ENCODE measurements at regions not wholly inside any gene's neighbourhood (a gene's known extent, or its start where the extent isn't known, plus 50 kb on each side); places are given as distances from the start of the nearest gene placed in this dataset.
A peak's percentile ranks its signal among the peaks of the same experiment; 100 is the strongest.
"Not testable (repeated sequence)": the region's sequence is repeated elsewhere in the genome, so short reads cannot be mapped to it uniquely, and the experiment has no call there.

DNA sequence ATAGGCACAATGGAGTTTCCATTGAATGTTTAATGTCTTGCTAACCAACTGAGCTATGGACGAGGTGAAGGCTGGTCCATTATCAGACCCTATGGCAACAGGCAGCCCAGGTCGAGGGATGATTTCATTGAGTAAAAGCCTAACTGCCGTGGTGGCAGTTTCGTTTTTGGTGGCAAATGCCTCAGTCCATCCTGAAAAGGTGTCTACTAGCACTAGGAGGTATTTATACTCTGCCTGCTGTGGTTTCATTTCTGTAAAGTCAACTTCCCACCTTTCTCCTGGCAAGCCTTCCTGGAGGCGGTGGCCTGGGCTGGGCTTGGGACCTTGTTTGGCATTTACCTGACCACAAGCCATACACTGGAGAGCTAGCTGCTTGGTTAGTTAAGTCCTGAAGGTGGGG, 75.8 kb downstream of the PRR15 start:
- H3K4me3 ChIP-seq, result no peak overlapping the region
- ATAC-seq (replicated peaks in 6 of 8), result no peak
- 83 to 100% (median 96%) methylated on average over 1 to 2 of the region's 5 CpGs; no CpG with 5 or more reads in 6 of the 10 experiments for WGBS, 10 experiments
- in situ Hi-C loops (cut with MboI; ENCODE audit: low pct_unique_long_range_greater_than_20kb in 2 of 9, low sequenced_read_pairs in 9 of 9, unreplicated experiment in 9 of 9), result loop anchor here in 1 of 9 experiments (25.0 kb wide), 1 partner anchor 223 kb away; no protein-coding TSS in a partner anchor
- peaks cover 3 to 11% of the 10 kb centered on the region in 2 donors for H3K4me1 ChIP-seq (replicated peaks in 1 of 2)
- no peak overlapping the region for H3K27ac ChIP-seq

DNA sequence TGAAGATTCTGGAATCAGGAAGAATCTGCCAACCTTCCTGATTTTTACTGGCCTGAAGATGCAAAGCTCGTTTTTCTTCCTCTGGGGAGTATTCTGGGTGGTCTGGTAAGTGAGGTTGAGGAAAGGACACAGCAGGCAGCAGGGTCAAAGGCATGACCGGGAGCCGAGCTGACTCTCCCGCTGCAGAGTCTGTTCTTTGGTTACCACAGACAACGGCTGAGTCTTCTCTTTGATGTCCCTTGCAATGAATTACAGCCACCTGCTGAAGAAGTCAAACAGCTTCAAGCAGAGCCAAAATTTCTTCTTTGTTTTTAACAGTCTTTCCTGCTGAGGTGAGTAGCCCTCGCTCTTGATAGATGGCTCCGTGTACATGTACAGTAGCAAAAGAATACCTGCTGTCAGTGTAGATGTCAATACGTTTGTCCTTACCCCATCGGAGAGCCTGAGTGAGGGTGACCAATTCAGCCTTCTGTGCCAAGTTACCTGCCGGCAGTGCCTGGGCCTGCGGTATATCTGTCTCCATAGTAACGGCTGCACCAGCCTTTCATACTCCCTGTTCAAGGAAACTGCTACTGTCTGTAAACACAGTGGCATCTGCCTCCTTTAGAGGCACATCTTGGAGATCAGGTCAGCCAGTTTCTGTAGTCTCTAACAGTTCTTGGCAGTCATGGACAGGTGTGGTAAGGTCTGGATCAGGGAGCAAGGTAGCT, 76.4 kb downstream of the PRR15 start:
- Histone ChIP-seq H3K27ac (no peak overlapping the region), H3K4me1 (replicated peaks in 1 of 2) (peaks cover 3 to 11% of the 10 kb centered on the region in 2 donors), H3K4me3 (no peak overlapping the region)
- in situ Hi-C loops (cut with MboI; ENCODE audit: low pct_unique_long_range_greater_than_20kb in 2 of 9, low sequenced_read_pairs in 9 of 9, unreplicated experiment in 9 of 9), result loop anchor here in 1 of 9 experiments (25.0 kb wide), 1 partner anchor 222 kb away; no protein-coding TSS in a partner anchor
- 0 to 97% (median 34%) methylated on average over 1 to 12 of the region's 12 CpGs; no CpG with 5 or more reads in 2 of the 10 experiments for WGBS, 10 experiments
- ATAC-seq (replicated peaks in 6 of 8), result peak in 4 of 8 experiments; percentile 30 to 71 (median 56)

DNA sequence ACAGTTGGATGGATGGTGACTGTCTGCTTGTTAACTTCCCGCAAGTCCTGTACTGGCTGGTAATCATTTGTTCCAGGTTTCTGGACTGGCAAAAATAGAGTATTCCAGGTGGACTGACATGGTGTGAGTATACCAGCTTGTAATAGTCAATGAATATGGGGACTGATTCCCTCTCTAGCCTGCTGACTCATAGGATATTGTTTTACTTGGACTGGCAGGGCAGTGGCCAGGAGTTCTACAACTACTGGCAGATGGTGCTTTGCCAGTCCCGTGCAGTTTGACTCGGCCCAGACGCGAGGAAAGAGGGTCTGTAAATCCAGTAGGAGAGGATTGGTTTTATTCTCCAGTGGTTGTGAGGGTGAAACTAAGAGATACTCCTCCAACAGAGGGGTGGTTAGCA, 78.0 kb downstream of the PRR15 start:
- in situ Hi-C loops (cut with MboI; ENCODE audit: low pct_unique_long_range_greater_than_20kb in 2 of 9, low sequenced_read_pairs in 9 of 9, unreplicated experiment in 9 of 9), result loop anchor here in 1 of 9 experiments (25.0 kb wide), 1 partner anchor 221 kb away; no protein-coding TSS in a partner anchor
- no peak for ATAC-seq (replicated peaks in 6 of 8)
- 60 to 100% (median 84%) methylated on average over 1 to 5 of the region's 5 CpGs; no CpG with 5 or more reads in 6 of the 10 experiments for WGBS, 10 experiments
- Histone ChIP-seq H3K4me1 (replicated peaks in 1 of 2) (peaks cover 3 to 11% of the 10 kb centered on the region in 2 donors), H3K27ac (no peak overlapping the region), H3K4me3 (no peak overlapping the region)

DNA sequence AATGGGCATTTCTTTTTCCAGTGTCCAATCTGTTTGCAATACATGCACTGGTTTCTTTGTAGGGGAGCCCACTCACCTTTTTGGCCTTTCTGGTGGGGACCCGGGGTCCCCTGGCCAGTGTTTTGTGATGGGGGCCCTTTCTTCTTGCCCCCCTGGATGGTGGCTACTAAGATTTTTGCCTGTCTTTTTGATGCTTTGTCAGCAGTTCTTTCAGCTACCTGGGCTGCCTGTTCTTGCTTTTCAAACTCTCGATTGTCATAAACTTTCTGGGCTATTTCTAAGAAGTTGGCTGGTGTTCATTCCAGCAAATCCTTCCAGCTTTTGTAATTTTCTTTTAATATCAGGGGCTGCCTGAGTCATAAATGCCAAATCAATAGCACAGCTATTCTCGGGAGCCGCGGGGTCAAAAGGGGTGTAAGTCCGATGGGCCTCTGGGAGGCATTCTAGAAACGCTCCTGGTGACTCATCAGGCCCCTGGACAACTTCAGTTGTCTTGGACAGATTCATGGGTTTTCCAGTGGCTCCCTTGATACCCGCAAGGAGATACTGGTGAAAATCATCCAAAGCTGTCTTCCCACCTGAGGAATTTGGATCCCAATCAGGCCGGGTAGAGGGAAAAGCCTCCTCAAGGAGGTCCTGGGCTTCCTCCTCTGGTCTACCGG, 79.0 kb downstream of the PRR15 start:
- Histone ChIP-seq H3K27ac (no peak overlapping the region), H3K4me3 (no peak overlapping the region), H3K4me1 (replicated peaks in 1 of 2) (peaks cover 3 to 11% of the 10 kb centered on the region in 2 donors)
- in situ Hi-C loops (cut with MboI; ENCODE audit: low pct_unique_long_range_greater_than_20kb in 2 of 9, low sequenced_read_pairs in 9 of 9, unreplicated experiment in 9 of 9), result loop anchor here in 1 of 9 experiments (25.0 kb wide), 1 partner anchor 220 kb away; no protein-coding TSS in a partner anchor
- 73 to 100% (median 88%) methylated on average over 1 to 8 of the region's 10 CpGs; no CpG with 5 or more reads in 2 of the 10 experiments for WGBS, 10 experiments
- ATAC-seq (replicated peaks in 6 of 8), result peak in 5 of 8 experiments; percentile 16 to 88 (median 71)

DNA sequence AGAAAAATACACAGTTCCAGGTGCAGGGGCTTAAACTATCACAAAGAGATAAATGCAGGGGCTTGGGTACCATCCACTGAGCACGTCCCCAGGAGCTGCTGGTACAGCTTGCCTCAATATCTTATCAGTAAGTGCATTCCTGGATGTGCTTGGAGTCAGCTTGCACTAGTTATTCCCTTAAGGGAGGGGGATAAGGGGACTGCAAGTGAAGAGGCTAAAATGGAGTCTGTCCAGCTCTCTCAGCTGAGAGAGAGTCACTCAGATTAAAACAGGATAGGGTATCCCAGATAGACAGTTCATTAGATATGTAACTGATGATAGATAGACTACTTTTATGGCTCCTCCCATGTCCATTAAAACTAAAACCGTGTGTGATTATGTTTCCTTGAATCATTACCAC, 82.5 kb downstream of the PRR15 start:
- ATAC-seq (replicated peaks in 6 of 8); H3K27ac ChIP-seq; H3K4me1 ChIP-seq (replicated peaks in 1 of 2); H3K4me3 ChIP-seq: not testable (repeated sequence)
- in situ Hi-C loops (cut with MboI; ENCODE audit: low pct_unique_long_range_greater_than_20kb in 2 of 9, low sequenced_read_pairs in 9 of 9, unreplicated experiment in 9 of 9), result loop anchor here in 1 of 9 experiments (25.0 kb wide), 1 partner anchor 216 kb away; no protein-coding TSS in a partner anchor
- WGBS, 10 experiments, result 44 to 100% (median 78%) methylated on average over 1 to 2 of the region's 2 CpGs; no CpG with 5 or more reads in 3 of the 10 experiments

DNA sequence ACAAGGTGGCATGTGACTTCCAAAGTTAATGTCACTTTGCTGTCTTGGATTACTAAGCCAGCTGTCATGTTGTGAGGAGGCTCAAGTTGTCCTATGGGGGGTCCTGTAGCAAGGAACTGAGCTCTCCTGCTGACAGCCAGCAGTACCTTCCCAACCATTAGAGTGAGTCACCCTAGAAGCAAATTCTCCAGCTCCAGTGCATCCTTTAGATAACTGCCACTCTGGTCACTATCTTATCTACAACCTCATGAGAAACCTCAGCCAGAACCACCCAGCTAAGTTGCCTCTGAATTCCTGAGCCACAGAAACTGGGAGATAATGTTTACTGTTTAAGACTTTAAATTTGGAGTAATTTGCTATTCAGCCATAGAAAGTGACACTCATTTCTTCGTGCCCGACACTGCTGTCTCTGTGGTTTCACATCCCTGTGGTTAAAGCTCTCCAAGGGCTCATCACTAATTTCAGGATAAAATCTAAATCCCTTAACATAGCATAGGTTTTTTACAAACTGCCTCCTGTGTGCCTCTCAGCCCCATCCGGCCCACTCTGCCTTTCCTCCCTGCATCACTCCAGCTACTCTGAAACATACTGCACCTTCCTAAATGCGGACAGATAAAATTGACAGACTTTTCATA, 83.5 kb downstream of the PRR15 start:
- Histone ChIP-seq H3K4me3 (no peak overlapping the region), H3K4me1 (replicated peaks in 1 of 2) (peaks cover 0 to 3% of the 10 kb centered on the region in 2 donors), H3K27ac (no peak overlapping the region)
- no peak for ATAC-seq (replicated peaks in 6 of 8)
- 57 to 100% (median 90%) methylated on average over 2 to 4 of the region's 4 CpGs; no CpG with 5 or more reads in 3 of the 10 experiments for WGBS, 10 experiments
- in situ Hi-C loops (cut with MboI; ENCODE audit: low pct_unique_long_range_greater_than_20kb in 2 of 9, low sequenced_read_pairs in 9 of 9, unreplicated experiment in 9 of 9), result loop anchor here in 1 of 9 experiments (25.0 kb wide), 1 partner anchor 215 kb away; no protein-coding TSS in a partner anchor

DNA sequence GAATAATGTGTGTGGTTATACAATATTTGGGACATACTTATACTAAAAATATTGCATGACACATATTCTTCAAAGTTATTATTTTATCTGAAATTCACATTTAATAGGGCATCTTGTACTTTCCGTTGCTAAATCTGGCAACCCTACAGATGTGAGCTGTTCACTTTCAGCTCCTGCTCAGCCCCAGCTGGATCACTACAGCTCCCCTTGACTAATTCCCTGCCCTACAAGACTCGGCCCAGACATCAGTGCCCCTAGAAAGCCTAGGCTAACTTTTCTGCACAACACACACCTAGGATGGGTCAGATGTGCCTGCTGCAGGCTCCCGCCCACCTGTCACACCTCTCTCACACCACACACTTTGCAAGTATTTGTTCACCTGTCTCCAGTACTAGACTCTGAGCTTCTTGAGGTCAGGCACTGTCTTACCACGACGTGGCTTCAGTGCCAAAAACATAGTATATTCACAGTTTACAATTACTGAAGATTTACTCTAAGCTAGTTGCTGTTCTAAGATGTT, 84.1 kb downstream of the PRR15 start:
- not testable (repeated sequence) for H3K27ac ChIP-seq; H3K4me3 ChIP-seq; H3K4me1 ChIP-seq (replicated peaks in 1 of 2); ATAC-seq (replicated peaks in 6 of 8)
- in situ Hi-C loops (cut with MboI; ENCODE audit: low pct_unique_long_range_greater_than_20kb in 2 of 9, low sequenced_read_pairs in 9 of 9, unreplicated experiment in 9 of 9), result loop anchor here in 1 of 9 experiments (25.0 kb wide), 1 partner anchor 215 kb away; no protein-coding TSS in a partner anchor
- 90 to 100% (median 100%) methylated on average over 1 to 3 of the region's 5 CpGs; no CpG with 5 or more reads in 6 of the 10 experiments for WGBS, 10 experiments

DNA sequence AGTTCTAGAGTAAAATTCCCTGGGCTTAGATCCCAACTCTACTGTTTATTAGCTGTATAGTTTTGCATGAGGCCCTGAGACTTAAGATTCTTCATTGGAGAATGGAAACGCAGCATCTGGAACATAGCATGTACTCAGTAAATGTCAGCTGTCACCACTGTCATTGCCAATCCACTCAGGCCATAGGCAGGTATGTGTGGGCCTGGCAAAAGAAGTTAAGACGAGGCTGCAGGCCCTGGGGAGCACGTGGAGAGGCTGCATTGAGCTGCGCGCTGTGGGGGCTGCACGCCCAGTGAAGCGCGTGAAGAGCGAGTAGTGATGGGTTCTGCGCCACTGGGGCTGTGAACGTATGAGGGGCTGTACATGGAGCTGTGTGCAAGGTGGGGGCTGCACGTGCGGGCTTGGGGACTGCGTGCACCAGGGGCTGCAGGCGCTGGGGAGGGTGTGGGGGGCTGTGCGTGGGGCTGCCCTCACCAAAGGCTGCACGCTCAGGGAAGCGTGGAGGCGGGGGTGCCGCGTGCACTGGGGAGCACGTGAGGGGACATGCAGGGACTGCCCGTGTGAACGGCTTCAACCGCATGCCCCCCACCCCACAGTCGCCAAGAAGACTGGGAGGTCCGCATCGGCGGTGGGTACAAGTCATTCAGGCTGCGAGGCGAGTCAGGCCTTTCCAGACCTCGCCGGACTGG, 85.5 kb downstream of the PRR15 start:
- in situ Hi-C loops (cut with MboI; ENCODE audit: low pct_unique_long_range_greater_than_20kb in 2 of 9, low sequenced_read_pairs in 9 of 9, unreplicated experiment in 9 of 9), result loop anchor here in 1 of 9 experiments (25.0 kb wide), 1 partner anchor 213 kb away; no protein-coding TSS in a partner anchor
- H3K27ac ChIP-seq, result no peak overlapping the region
- 80 to 100% (median 97%) methylated on average over 1 to 5 of the region's 33 CpGs; no CpG with 5 or more reads in 4 of the 10 experiments for WGBS, 10 experiments

DNA sequence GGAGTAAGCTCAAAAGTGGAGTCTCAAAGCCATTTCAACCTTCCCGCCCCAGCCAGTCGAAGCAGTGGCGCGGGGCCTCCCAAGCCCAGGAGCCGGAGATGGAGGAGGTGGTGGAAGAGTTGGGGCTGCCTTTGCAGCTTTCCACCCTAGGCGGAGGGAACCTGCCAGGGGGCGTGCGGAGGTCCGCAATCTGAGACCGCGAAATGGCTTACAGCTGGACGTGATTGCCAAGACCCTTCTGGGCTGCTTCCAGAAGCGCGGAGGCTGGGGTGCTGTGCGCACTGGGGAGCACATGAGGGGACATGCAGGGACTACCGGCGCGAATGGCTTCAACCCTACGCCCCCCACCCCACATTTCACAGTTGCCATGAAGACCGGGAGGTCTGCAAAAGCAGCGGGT, 86.2 kb downstream of the PRR15 start:
- no peaks in the 10 kb centered on the region for H3K4me1 ChIP-seq (replicated peaks in 1 of 2)
- no peak overlapping the region for H3K27ac ChIP-seq
- no peak overlapping the region for H3K4me3 ChIP-seq
- no peak for ATAC-seq (replicated peaks in 6 of 8)
- in situ Hi-C loops (cut with MboI; ENCODE audit: low pct_unique_long_range_greater_than_20kb in 2 of 9, low sequenced_read_pairs in 9 of 9, unreplicated experiment in 9 of 9), result loop anchor here in 1 of 9 experiments (25.0 kb wide), 1 partner anchor 212 kb away; no protein-coding TSS in a partner anchor
- 92 to 100% methylated on average over 2 to 5 of the region's 21 CpGs; no CpG with 5 or more reads in 8 of the 10 experiments for WGBS, 10 experiments

More for the DNA sequence above, 85.5 kb downstream of the PRR15 start:
- Histone ChIP-seq H3K4me3 (no peak overlapping the region), H3K4me1 (replicated peaks in 1 of 2) (no peaks in the 10 kb centered on the region)
- no peak for ATAC-seq (replicated peaks in 6 of 8)

DNA sequence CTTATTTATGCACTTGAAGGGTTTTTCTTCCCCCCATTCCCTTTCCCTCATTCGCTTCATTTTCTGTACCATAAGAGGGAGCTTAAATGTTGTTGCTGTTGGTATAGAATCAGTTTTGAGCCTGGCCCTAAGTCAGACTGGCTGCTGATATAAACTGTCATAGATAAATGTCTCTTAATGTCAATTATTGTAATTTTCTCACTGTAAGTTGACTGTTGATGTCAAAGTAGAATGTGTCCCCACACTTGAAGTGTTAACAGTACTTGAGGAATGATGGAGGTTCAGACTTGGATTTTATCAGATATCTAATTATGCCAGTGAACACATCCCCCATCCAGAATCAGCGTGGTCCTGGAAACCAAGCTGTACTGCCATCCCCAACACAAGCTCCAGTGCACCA, 87.8 kb downstream of the PRR15 start:
- H3K4me1 ChIP-seq (replicated peaks in 1 of 2), result no peaks in the 10 kb centered on the region
- H3K4me3 ChIP-seq, result no peak overlapping the region
- no peak overlapping the region for H3K27ac ChIP-seq
- in situ Hi-C loops (cut with MboI; ENCODE audit: low pct_unique_long_range_greater_than_20kb in 2 of 9, low sequenced_read_pairs in 9 of 9, unreplicated experiment in 9 of 9), result no loop called here
- ATAC-seq (replicated peaks in 6 of 8), result no peak
- WGBS, 10 experiments, result 85 to 100% (median 100%) methylated on average over 1 to 2 of the region's 2 CpGs; no CpG with 5 or more reads in 2 of the 10 experiments

DNA sequence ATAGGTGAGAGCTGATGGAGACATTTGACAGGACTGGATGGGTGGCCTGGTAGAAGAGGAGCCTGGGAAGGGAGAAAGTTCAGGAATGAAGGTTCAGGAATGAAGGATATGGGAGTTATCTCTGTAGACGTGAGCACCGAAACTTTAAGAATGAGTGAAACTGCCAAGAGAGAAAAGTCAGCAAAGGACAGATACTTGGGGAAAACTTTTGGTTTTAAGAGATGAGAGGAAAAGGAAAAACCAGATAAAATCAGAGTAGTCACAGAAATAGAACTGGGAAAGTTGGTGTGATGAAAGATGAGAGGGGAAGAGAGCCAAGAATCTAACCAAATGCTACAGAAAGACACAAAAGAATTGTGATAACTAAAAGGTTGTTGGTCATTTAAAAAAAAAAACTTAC, 88.9 kb downstream of the PRR15 start:
- in situ Hi-C loops (cut with MboI; ENCODE audit: low pct_unique_long_range_greater_than_20kb in 2 of 9, low sequenced_read_pairs in 9 of 9, unreplicated experiment in 9 of 9), result no loop called here
- no peak overlapping the region for H3K27ac ChIP-seq
- 20 to 100% (median 68%) methylated on average over 1 to 2 of the region's 2 CpGs; no CpG with 5 or more reads in 2 of the 10 experiments for WGBS, 10 experiments
- H3K4me3 ChIP-seq, result no peak overlapping the region
- H3K4me1 ChIP-seq (replicated peaks in 1 of 2), result no peaks in the 10 kb centered on the region
- ATAC-seq (replicated peaks in 6 of 8), result no peak

DNA sequence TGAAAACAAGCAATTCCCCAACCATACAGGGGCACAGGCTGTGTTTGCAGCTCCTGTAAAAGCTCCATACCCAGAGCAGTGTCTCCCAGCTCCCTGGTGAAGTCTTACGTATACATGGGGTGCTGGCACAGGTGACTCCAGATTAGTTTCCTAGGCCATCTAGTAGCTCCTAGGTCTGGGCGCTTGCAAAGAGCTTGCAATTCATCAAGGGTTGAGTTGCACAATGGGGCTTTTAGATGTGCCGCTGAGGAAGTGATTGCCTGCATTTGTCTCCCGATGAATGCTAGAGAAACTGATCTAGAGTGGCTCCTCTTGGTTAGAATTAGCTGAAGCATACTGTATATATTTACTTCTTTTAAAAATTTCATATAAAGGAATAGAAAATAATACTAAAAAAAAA, 90.7 kb downstream of the PRR15 start:
- in situ Hi-C loops (cut with MboI; ENCODE audit: low pct_unique_long_range_greater_than_20kb in 2 of 9, low sequenced_read_pairs in 9 of 9, unreplicated experiment in 9 of 9); H3K4me1 ChIP-seq (replicated peaks in 1 of 2); ATAC-seq (replicated peaks in 6 of 8); H3K27ac ChIP-seq; H3K4me3 ChIP-seq: not testable (repeated sequence)
- 0 to 100% (median 25%) methylated on average over 1 to 4 of the region's 4 CpGs; no CpG with 5 or more reads in 3 of the 10 experiments for WGBS, 10 experiments
